Liver (tissue), 8 donors: ENCODE measurements at regions not wholly inside any gene's neighbourhood (a gene's known extent, or its start where the extent isn't known, plus 50 kb on each side); places are given as distances from the start of the nearest gene placed in this dataset.
"Not testable (repeated sequence)": the region's sequence is repeated elsewhere in the genome, so short reads cannot be mapped to it uniquely, and the experiment has no call there.

ENCODE experiments used
- DNase-seq: peaks from one replicate; pipeline ENCODE4 v3.0.0-alpha.2; 2017; ENCODE audit warnings: low spot score
- H3K27ac ChIP-seq, 2 donors: one replicate each; pipeline ENCODE4 v1.7.0; 2013; ENCODE audit warnings: inconsistent platforms in 2 of 2, low read length in 2 of 2, control low read depth in 1 of 2, low read depth in 1 of 2, mild to moderate bottlenecking in 1 of 2
- H3K27me3 ChIP-seq, 4 donors: one replicate each; pipeline versions ENCODE4 v1.6.1 to v1.7.0; 2013; ENCODE audit warnings: low read length in 3 of 4, inconsistent platforms in 1 of 4, mild to moderate bottlenecking in 1 of 4, moderate library complexity in 1 of 4; ENCODE audit not compliant: control insufficient read depth in 4 of 4, insufficient read depth in 4 of 4
- H3K36me3 ChIP-seq, 4 donors: one replicate each; pipeline versions ENCODE4 v1.6.1 to v1.7.0; 2013; ENCODE audit warnings: low read length in 3 of 4, mild to moderate bottlenecking in 3 of 4, low read depth in 1 of 4, moderate library complexity in 1 of 4; ENCODE audit not compliant: control insufficient read depth in 4 of 4, insufficient read depth in 3 of 4
- H3K4me1 ChIP-seq, 4 donors: one replicate each; pipeline versions ENCODE4 v1.6.1 to v1.7.0; 2013; ENCODE audit warnings: low read length in 3 of 4, mild to moderate bottlenecking in 3 of 4, moderate library complexity in 1 of 4; ENCODE audit not compliant: control insufficient read depth in 4 of 4, insufficient read depth in 4 of 4
- H3K4me3 ChIP-seq, 3 donors: one replicate each; pipeline versions ENCODE4 v1.6.1 to v1.7.0; 2013; ENCODE audit warnings: low read length in 3 of 3, control low read depth in 1 of 3, low read depth in 1 of 3, mild to moderate bottlenecking in 1 of 3
- H3K9ac ChIP-seq, 2 donors: one replicate each; pipeline ENCODE4 v1.7.0; 2013; ENCODE audit warnings: low read length in 2 of 2, mild to moderate bottlenecking in 2 of 2, moderate library complexity in 2 of 2, control low read depth in 1 of 2, low read depth in 1 of 2
- H3K9me3 ChIP-seq, 4 donors: one replicate each; pipeline versions ENCODE4 v1.6.1 to v1.7.0; 2013; ENCODE audit warnings: low read length in 3 of 4; ENCODE audit not compliant: control insufficient read depth in 4 of 4
- CTCF ChIP-seq: fragments of 150-350 bp; IDR thresholded peaks from 2 replicates; pipeline ENCODE4 v1.5.1; 2017; ENCODE audit warnings: improper control_type of control experiment, low read depth, low read length; ENCODE audit not compliant: missing input control
- GABPA ChIP-seq, 2 donors: IDR thresholded peaks in 1 of 2; conservative IDR thresholded peaks in 1 of 2; 2 replicates each; pipeline ENCODE4 v1.6.1; 2016; ENCODE audit warnings: antibody characterized with exemption in 2 of 2, mild to moderate bottlenecking in 1 of 2, moderate library complexity in 1 of 2
- HNF4G ChIP-seq: IDR thresholded peaks from 2 replicates; pipeline ENCODE4 v1.6.1; 2016; ENCODE audit warnings: antibody characterized with exemption
- JUND ChIP-seq, 2 donors: IDR thresholded peaks; 2 replicates each; pipeline ENCODE4 v1.6.1; 2016; ENCODE audit warnings: antibody characterized with exemption in 2 of 2
- NR2F2 ChIP-seq: IDR thresholded peaks from 2 replicates; pipeline ENCODE4 v1.6.1; 2016; ENCODE audit warnings: antibody characterized with exemption
- RAD21 ChIP-seq, 2 donors: IDR thresholded peaks; 2 replicates each; pipeline ENCODE4 v1.6.1; 2016; ENCODE audit warnings: antibody characterized with exemption in 2 of 2, mild to moderate bottlenecking in 2 of 2
- SP1 ChIP-seq: IDR thresholded peaks from 2 replicates; pipeline ENCODE4 v1.6.1; 2018; ENCODE audit warnings: antibody characterized with exemption, mild to moderate bottlenecking
- WGBS: extraction: QIAGEN DNeasy Blood & Tissue Kit; methylation state at CpG from one replicate; pipeline ENCODE4 v1.1.7; 2013; 5-methylcytosine and 5-hydroxymethylcytosine counted together
- TF ChIP-seq, protein P1 (sequence below): IDR thresholded peaks from 2 replicates; pipeline ENCODE4 v1.6.1; 2016; ENCODE audit warnings: antibody characterized with exemption
- TF ChIP-seq, protein P2 (sequence below): IDR thresholded peaks from 2 replicates; pipeline ENCODE4 v1.6.1; 2016; ENCODE audit warnings: antibody characterized with exemption
- TF ChIP-seq, protein P3 (sequence below): IDR thresholded peaks from 2 replicates; pipeline ENCODE4 v1.6.1; 2016; ENCODE audit warnings: antibody characterized with exemption, mild to moderate bottlenecking
- donor health status: healthy.
- donor health status: healthy.
- donor health status: healthy.
- donor health status: healthy.
- donor health status: healthy.

GRCh38 chr5:39691993-39692392, 267.2 kb upstream of the DAB2 start:
- H3K9ac ChIP-seq: no peak overlapping the region
- H3K27ac ChIP-seq: no peak overlapping the region
- TF ChIP-seq NR2F2 (no peak), CTCF (peak; percentile 53), RAD21 (IDR thresholded peaks at IDR 0.05) (peak; percentile 81 to 97)
- WGBS: 61% methylated on average over 2 of the region's 2 CpGs
- DNase-seq: no peak
- no peaks in the 10 kb centered on the region for H3K9me3 ChIP-seq
- H3K27me3 ChIP-seq: no peaks in the 10 kb centered on the region
- H3K4me3 ChIP-seq: no peak overlapping the region
- H3K4me1 ChIP-seq: peaks cover 0 to 4% (median 2%) of the 10 kb centered on the region in 4 donors
- no peaks in the 10 kb centered on the region for H3K36me3 ChIP-seq

DNA sequence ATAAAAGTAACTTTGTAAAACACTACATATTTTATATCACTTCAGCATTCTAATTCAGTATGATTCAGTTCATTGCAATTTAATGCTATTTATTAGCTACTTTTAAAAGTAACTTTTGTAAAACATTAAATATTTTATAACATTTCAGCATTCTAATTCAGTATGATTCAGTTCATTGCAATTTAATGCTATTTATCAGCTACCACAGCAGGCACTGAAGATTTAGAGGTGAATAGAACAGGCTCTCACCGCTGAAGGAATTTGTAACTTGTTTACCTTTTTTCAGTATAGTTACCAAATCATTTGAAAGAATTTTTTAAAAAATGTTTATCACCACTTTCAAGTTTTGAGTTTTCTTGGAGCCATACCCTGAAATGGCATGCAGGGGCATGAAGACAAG, 266.4 kb upstream of the DAB2 start:
- H3K27ac ChIP-seq: no peak overlapping the region
- no peak overlapping the region for H3K4me3 ChIP-seq
- H3K4me1 ChIP-seq: no peaks in the 10 kb centered on the region
- no peaks in the 10 kb centered on the region for H3K27me3 ChIP-seq
- no peak for DNase-seq
- 94% methylated on average over 1 of the region's 1 CpG for WGBS
- no peaks in the 10 kb centered on the region for H3K9me3 ChIP-seq
- TF ChIP-seq, protein P1, sequence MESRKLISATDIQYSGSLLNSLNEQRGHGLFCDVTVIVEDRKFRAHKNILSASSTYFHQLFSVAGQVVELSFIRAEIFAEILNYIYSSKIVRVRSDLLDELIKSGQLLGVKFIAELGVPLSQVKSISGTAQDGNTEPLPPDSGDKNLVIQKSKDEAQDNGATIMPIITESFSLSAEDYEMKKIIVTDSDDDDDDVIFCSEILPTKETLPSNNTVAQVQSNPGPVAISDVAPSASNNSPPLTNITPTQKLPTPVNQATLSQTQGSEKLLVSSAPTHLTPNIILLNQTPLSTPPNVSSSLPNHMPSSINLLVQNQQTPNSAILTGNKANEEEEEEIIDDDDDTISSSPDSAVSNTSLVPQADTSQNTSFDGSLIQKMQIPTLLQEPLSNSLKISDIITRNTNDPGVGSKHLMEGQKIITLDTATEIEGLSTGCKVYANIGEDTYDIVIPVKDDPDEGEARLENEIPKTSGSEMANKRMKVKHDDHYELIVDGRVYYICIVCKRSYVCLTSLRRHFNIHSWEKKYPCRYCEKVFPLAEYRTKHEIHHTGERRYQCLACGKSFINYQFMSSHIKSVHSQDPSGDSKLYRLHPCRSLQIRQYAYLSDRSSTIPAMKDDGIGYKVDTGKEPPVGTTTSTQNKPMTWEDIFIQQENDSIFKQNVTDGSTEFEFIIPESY: no peak
- no peaks in the 10 kb centered on the region for H3K36me3 ChIP-seq
- H3K9ac ChIP-seq: no peak overlapping the region

DNA sequence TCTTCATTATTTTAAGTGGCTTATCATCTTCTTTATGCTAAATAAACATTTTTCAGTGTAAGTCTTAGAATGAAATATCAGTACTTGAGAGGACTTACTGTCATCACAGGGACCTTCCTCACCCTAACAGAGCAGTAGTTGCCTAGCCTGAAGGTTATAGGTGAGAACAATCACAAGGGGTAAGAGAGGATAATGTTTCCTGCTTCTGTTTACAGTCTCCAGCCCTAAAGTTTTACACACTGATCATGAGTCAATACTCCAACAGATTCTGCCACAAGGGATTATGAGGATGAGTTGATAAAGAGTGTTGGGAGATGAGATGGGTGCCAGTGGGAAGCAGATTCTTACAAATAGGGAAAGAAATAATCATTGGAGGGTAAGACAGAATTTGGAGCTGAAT, 265.1 kb upstream of the DAB2 start:
- H3K36me3 ChIP-seq: no peaks in the 10 kb centered on the region
- H3K27me3 ChIP-seq: no peaks in the 10 kb centered on the region
- H3K27ac ChIP-seq: no peak overlapping the region
- no peak for TF ChIP-seq SP1
- TF ChIP-seq, protein P2, sequence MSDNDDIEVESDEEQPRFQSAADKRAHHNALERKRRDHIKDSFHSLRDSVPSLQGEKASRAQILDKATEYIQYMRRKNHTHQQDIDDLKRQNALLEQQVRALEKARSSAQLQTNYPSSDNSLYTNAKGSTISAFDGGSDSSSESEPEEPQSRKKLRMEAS: no peak
- no peak for TF ChIP-seq HNF4G
- no peak for TF ChIP-seq CTCF
- no peak for TF ChIP-seq GABPA (IDR thresholded peaks at IDR 0.05 in 1 of 2, conservative IDR thresholded peaks at IDR 0.05 in 1 of 2)
- no peak for TF ChIP-seq JUND (IDR thresholded peaks at IDR 0.05)
- TF ChIP-seq, protein P3, sequence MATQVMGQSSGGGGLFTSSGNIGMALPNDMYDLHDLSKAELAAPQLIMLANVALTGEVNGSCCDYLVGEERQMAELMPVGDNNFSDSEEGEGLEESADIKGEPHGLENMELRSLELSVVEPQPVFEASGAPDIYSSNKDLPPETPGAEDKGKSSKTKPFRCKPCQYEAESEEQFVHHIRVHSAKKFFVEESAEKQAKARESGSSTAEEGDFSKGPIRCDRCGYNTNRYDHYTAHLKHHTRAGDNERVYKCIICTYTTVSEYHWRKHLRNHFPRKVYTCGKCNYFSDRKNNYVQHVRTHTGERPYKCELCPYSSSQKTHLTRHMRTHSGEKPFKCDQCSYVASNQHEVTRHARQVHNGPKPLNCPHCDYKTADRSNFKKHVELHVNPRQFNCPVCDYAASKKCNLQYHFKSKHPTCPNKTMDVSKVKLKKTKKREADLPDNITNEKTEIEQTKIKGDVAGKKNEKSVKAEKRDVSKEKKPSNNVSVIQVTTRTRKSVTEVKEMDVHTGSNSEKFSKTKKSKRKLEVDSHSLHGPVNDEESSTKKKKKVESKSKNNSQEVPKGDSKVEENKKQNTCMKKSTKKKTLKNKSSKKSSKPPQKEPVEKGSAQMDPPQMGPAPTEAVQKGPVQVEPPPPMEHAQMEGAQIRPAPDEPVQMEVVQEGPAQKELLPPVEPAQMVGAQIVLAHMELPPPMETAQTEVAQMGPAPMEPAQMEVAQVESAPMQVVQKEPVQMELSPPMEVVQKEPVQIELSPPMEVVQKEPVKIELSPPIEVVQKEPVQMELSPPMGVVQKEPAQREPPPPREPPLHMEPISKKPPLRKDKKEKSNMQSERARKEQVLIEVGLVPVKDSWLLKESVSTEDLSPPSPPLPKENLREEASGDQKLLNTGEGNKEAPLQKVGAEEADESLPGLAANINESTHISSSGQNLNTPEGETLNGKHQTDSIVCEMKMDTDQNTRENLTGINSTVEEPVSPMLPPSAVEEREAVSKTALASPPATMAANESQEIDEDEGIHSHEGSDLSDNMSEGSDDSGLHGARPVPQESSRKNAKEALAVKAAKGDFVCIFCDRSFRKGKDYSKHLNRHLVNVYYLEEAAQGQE: no peak
- no peak overlapping the region for H3K9ac ChIP-seq
- H3K9me3 ChIP-seq: no peaks in the 10 kb centered on the region
- no peaks in the 10 kb centered on the region for H3K4me1 ChIP-seq
- no peak for DNase-seq
- H3K4me3 ChIP-seq: no peak overlapping the region

GRCh38 chr5:39687924-39688323, 263.1 kb upstream of the DAB2 start:
- not testable (repeated sequence) for H3K4me1 ChIP-seq, H3K9ac ChIP-seq, H3K4me3 ChIP-seq, H3K36me3 ChIP-seq, H3K9me3 ChIP-seq, DNase-seq, H3K27ac ChIP-seq, H3K27me3 ChIP-seq
- 83% methylated on average over 8 of the region's 8 CpGs for WGBS
